Breast epithelium (tissue), 4 donors: ENCODE measurements at regions not wholly inside any gene's neighbourhood (a gene's known extent, or its start where the extent isn't known, plus 50 kb on each side); places are given as distances from the start of the nearest gene placed in this dataset.
"Not testable (repeated sequence)": the region's sequence is repeated elsewhere in the genome, so short reads cannot be mapped to it uniquely, and the experiment has no call there.

Experiments used
- DNase-seq, 2 donors: peaks; one replicate each; pipeline ENCODE4 v3.0.0-alpha.2; 2019; ENCODE audit warnings: low spot score in 2 of 2
- H3K27ac ChIP-seq, 2 donors: fragments of 200-600 bp; sonication (generic) in 1 of 2; one replicate each; pipeline ENCODE4 v1.5.1; 2016 to 2019; ENCODE audit warnings: mild to moderate bottlenecking in 1 of 2
- H3K27me3 ChIP-seq, 2 donors: fragments of 200-600 bp; sonication (generic) in 1 of 2; one replicate each; pipeline versions ENCODE4 v1.5.1 to v1.6.0; 2017 to 2019; ENCODE audit warnings: control low read depth in 1 of 2, mild to moderate bottlenecking in 1 of 2
- H3K36me3 ChIP-seq: fragments of 200-600 bp; one replicate; pipeline ENCODE4 v1.5.1; 2019
- H3K4me1 ChIP-seq, 2 donors: fragments of 200-600 bp; sonication (generic); one replicate each; pipeline ENCODE4 v1.5.1; 2016 to 2019; ENCODE audit warnings: control low read depth in 1 of 2
- H3K4me3 ChIP-seq, 3 donors: fragments of 200-600 bp; sonication (generic); 1 replicate in 2 of 3; 2 replicates in 1 of 3; pipeline ENCODE4 v1.5.1; 2016 to 2019; ENCODE audit warnings: mild to moderate bottlenecking in 3 of 3, moderate library complexity in 2 of 3
- H3K9me3 ChIP-seq, 2 donors: fragments of 200-600 bp; sonication (generic) in 1 of 2; one replicate each; pipeline ENCODE4 v1.5.1; 2016 to 2019; ENCODE audit warnings: control low read depth in 1 of 2
- CTCF ChIP-seq, 3 donors: fragments of 450-650 bp; IDR thresholded peaks; one replicate each; pipeline ENCODE4 v1.5.1; 2016 to 2017; ENCODE audit warnings: antibody characterized with exemption in 3 of 3, mild to moderate bottlenecking in 3 of 3, moderate library complexity in 3 of 3
- POLR2A ChIP-seq: fragments of 450-650 bp; IDR thresholded peaks from one replicate; pipeline ENCODE4 v1.6.1; 2016; ENCODE audit warnings: antibody characterized with exemption, mild to moderate bottlenecking, moderate library complexity
- POLR2AphosphoS5 ChIP-seq, 3 donors: sonication (generic); formaldehyde crosslinking; IDR thresholded peaks; one replicate each; pipeline ENCODE4 v1.6.1; 2017; ENCODE audit warnings: antibody characterized with exemption in 3 of 3
- intact Hi-C: fragments of 100-400 bp; cut with DNase I; formaldehyde crosslinking; loops from one replicate; pipeline ENCODE4 v1.15.1; 2023; ENCODE audit warnings: low total_unique reads

GRCh38 chr5:96320797-96321196, 112.3 kb downstream of the PCSK1 start:
- intact Hi-C loops = no loop called here
- H3K9me3 ChIP-seq = no peaks in the 10 kb centered on the region

GRCh38 chr5:96319981-96320739, 112.9 kb downstream of the PCSK1 start:
- intact Hi-C loops, H3K27me3 ChIP-seq, H3K27ac ChIP-seq, H3K4me3 ChIP-seq, H3K9me3 ChIP-seq, H3K4me1 ChIP-seq, DNase-seq, H3K36me3 ChIP-seq: not testable (repeated sequence)

More at GRCh38 chr5:96320797-96321196, 112.3 kb downstream of the PCSK1 start:
- Histone ChIP-seq H3K27ac (no peak overlapping the region), H3K4me3 (no peak overlapping the region), H3K36me3 (no peaks in the 10 kb centered on the region), H3K4me1 (no peaks in the 10 kb centered on the region), H3K27me3 (no peaks in the 10 kb centered on the region)
- no peak for DNase-seq
- TF ChIP-seq POLR2AphosphoS5 (IDR thresholded peaks at IDR 0.05) (no peak), CTCF (IDR thresholded peaks at IDR 0.05) (no peak), POLR2A (no peak)

GRCh38 chr5:96318569-96319110, 114.4 kb downstream of the PCSK1 start:
- intact Hi-C loops = no loop called here
- TF ChIP-seq POLR2A = no peak
- TF ChIP-seq CTCF (IDR thresholded peaks at IDR 0.05) = no peak
- TF ChIP-seq POLR2AphosphoS5 (IDR thresholded peaks at IDR 0.05) = no peak
- Histone ChIP-seq H3K4me3 (no peak overlapping the region), H3K36me3 (no peaks in the 10 kb centered on the region), H3K27me3 (no peaks in the 10 kb centered on the region), H3K9me3 (no peaks in the 10 kb centered on the region), H3K27ac (no peak overlapping the region), H3K4me1 (no peaks in the 10 kb centered on the region)
- DNase-seq = no peak

- Histone ChIP-seq H3K4me1 (no peaks in the 10 kb centered on the region), H3K4me3 (no peak overlapping the region), H3K27ac (no peak overlapping the region), H3K36me3 (no peaks in the 10 kb centered on the region), H3K9me3 (no peaks in the 10 kb centered on the region), H3K27me3 (no peaks in the 10 kb centered on the region)
- intact Hi-C loops = no loop called here
- no peak for DNase-seq
- TF ChIP-seq POLR2AphosphoS5 (IDR thresholded peaks at IDR 0.05) = no peak
- no peak for TF ChIP-seq POLR2A
- no peak for TF ChIP-seq CTCF (IDR thresholded peaks at IDR 0.05)
Observed at GRCh38 chr5:96317945-96318344, 115.1 kb downstream of the PCSK1 start.

- Histone ChIP-seq H3K27me3 (no peaks in the 10 kb centered on the region), H3K9me3 (peaks cover 0 to under 1% of the 10 kb centered on the region in 2 donors), H3K4me3 (no peak overlapping the region), H3K27ac (no peak overlapping the region), H3K36me3 (no peaks in the 10 kb centered on the region), H3K4me1 (no peaks in the 10 kb centered on the region)
- TF ChIP-seq POLR2AphosphoS5 (IDR thresholded peaks at IDR 0.05) = no peak
- no peak for TF ChIP-seq POLR2A
- no peak for TF ChIP-seq CTCF (IDR thresholded peaks at IDR 0.05)
- no peak for DNase-seq
- intact Hi-C loops = no loop called here
Observed at GRCh38 chr5:96316487-96316886, 116.6 kb downstream of the PCSK1 start.
